Osteoblast (primary cell): ENCODE measurements at regions not wholly inside any gene's neighbourhood (a gene's known extent, or its start where the extent isn't known, plus 50 kb on each side); places are given as distances from the start of the nearest gene placed in this dataset.

Experiments
- DNase-seq: peaks from one replicate; pipeline ENCODE4 v3.0.0; 2011; ENCODE audit warnings: low spot score, mixed read lengths; ENCODE audit not compliant: insufficient read length; ENCODE audit errors: missing footprints
- H2AFZ ChIP-seq: 2 replicates; pipeline ENCODE4 v1.6.0; 2011; ENCODE audit warnings: mild to moderate bottlenecking, low read length
- H3K27ac ChIP-seq: 2 replicates; pipeline ENCODE4 v1.5.1; 2011; ENCODE audit warnings: mild to moderate bottlenecking, low read depth, low read length, moderate library complexity
- H3K27me3 ChIP-seq: 2 replicates; pipeline ENCODE4 v1.6.0; 2012; ENCODE audit warnings: mild to moderate bottlenecking, control low read depth, inconsistent platforms, low read length, moderate library complexity; ENCODE audit not compliant: insufficient read depth
- H3K36me3 ChIP-seq: 2 replicates; pipeline ENCODE4 v1.5.1; 2011; ENCODE audit warnings: mild to moderate bottlenecking, low read length, control low read depth, moderate library complexity; ENCODE audit not compliant: insufficient read depth
- H3K4me1 ChIP-seq: 2 replicates; pipeline ENCODE4 v1.5.1; 2011; ENCODE audit warnings: mild to moderate bottlenecking, low read length, control low read depth, moderate library complexity; ENCODE audit not compliant: insufficient read depth
- H3K4me2 ChIP-seq: 2 replicates; pipeline ENCODE4 v1.6.0; 2011; ENCODE audit warnings: mild to moderate bottlenecking, low read length; ENCODE audit not compliant: insufficient read depth
- H3K4me3 ChIP-seq: fragments of 200-600 bp; sonication (generic); 3 replicates; pipeline ENCODE4 v1.5.1; 2012; ENCODE audit warnings: mild to moderate bottlenecking, low read length, inconsistent platforms; ENCODE audit not compliant: insufficient read depth
- H3K79me2 ChIP-seq: 2 replicates; pipeline ENCODE4 v1.6.0; 2012; ENCODE audit warnings: mild to moderate bottlenecking, low read length, control low read depth, inconsistent platforms; ENCODE audit not compliant: insufficient read depth
- H3K9me3 ChIP-seq: 2 replicates; pipeline ENCODE4 v1.5.1; 2011; ENCODE audit warnings: low read depth, low read length, control low read depth
- H4K20me1 ChIP-seq: 2 replicates; pipeline ENCODE4 v1.6.0; 2012; ENCODE audit warnings: mild to moderate bottlenecking, low read length, control low read depth; ENCODE audit not compliant: insufficient read depth
- CTCF ChIP-seq: IDR thresholded peaks from 2 replicates; pipeline ENCODE4 v1.5.1; 2011; ENCODE audit warnings: mild to moderate bottlenecking, low read depth, low read length, moderate library complexity; ENCODE audit errors: extremely low read depth

GRCh38 chr10:81027706-81028105 is 490.0 kb downstream of the SH2D4B start:
- no peak for DNase-seq
- Histone ChIP-seq H3K4me2 (no peak overlapping the region), H3K27me3 (no peaks in the 10 kb centered on the region), H3K36me3 (no peaks in the 10 kb centered on the region), H4K20me1 (no peaks in the 10 kb centered on the region), H3K4me3 (no peak overlapping the region), H3K4me1 (no peaks in the 10 kb centered on the region), H3K79me2 (no peaks in the 10 kb centered on the region), H3K27ac (no peak overlapping the region), H2AFZ (no peak overlapping the region), H3K9me3 (no peaks in the 10 kb centered on the region)
- no peak for TF ChIP-seq CTCF

GRCh38 chr10:81031774-81032173 is 494.1 kb downstream of the SH2D4B start:
- Histone ChIP-seq H3K4me2 (no peak overlapping the region), H3K79me2 (no peaks in the 10 kb centered on the region), H3K9me3 (no peaks in the 10 kb centered on the region), H4K20me1 (no peaks in the 10 kb centered on the region), H3K36me3 (no peaks in the 10 kb centered on the region), H3K4me1 (no peaks in the 10 kb centered on the region), H3K27ac (no peak overlapping the region), H2AFZ (no peak overlapping the region), H3K27me3 (no peaks in the 10 kb centered on the region), H3K4me3 (no peak overlapping the region)
- no peak for DNase-seq
- no peak for TF ChIP-seq CTCF

- no peak overlapping the region for H2AFZ ChIP-seq
- no peak for TF ChIP-seq CTCF
- H3K4me1 ChIP-seq: no peaks in the 10 kb centered on the region
- H3K4me2 ChIP-seq: no peak overlapping the region
- H3K27me3 ChIP-seq: no peaks in the 10 kb centered on the region
- no peak overlapping the region for H3K27ac ChIP-seq
- no peaks in the 10 kb centered on the region for H3K36me3 ChIP-seq
- H3K79me2 ChIP-seq: no peaks in the 10 kb centered on the region
- no peak overlapping the region for H3K4me3 ChIP-seq
- no peaks in the 10 kb centered on the region for H4K20me1 ChIP-seq
- no peak for DNase-seq
- peaks cover 2% of the 10 kb centered on the region for H3K9me3 ChIP-seq
These were observed 496.7 kb downstream of the SH2D4B start for GRCh38 chr10:81034383-81034782.

GRCh38 chr10:81036257-81036656 is 498.6 kb downstream of the SH2D4B start:
- TF ChIP-seq CTCF: no peak
- Histone ChIP-seq H3K9me3 (peaks cover 2% of the 10 kb centered on the region), H3K27me3 (no peaks in the 10 kb centered on the region), H3K36me3 (no peaks in the 10 kb centered on the region), H2AFZ (no peak overlapping the region), H3K4me1 (no peaks in the 10 kb centered on the region), H3K27ac (no peak overlapping the region), H3K4me3 (no peak overlapping the region), H4K20me1 (no peaks in the 10 kb centered on the region), H3K4me2 (no peak overlapping the region), H3K79me2 (no peaks in the 10 kb centered on the region)
- DNase-seq: no peak
